ENCODE measurements at regions not wholly inside any gene's neighbourhood (a gene's known extent, or its start where the extent isn't known, plus 50 kb on each side); places are given as distances from the start of the nearest gene placed in this dataset.
"Not testable (repeated sequence)": the region's sequence is repeated elsewhere in the genome, so short reads cannot be mapped to it uniquely, and the experiment has no call there.

DNA sequence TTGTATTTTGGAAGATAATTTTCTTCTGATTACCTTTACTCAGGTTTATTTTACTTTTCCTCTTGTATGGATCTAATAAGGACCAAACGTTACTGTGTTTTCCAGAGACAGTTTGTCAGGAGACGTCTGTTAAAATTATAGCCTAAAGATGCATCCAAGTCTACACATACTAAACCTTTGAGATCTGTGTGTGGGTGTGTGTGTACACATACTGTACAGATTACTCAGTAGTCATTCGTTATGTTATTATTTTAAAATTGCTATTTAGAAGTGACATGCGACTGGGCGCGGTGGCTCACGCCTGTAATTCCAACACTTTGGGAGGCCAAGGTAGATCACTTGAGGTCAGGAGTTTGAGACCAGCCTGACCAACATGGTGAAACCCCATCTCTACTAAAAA, 51.6 kb upstream of the CNTLN start:
- DNase-seq (ENCODE audit: low spot score), result no peak

- no peak for DNase-seq (ENCODE audit: low spot score)
Observed at GRCh38 chr9:17082343-17083064, 52.3 kb upstream of the CNTLN start.

- DNase-seq (ENCODE audit: low spot score), result no peak
Observed at GRCh38 chr9:17081814-17082213, 53.0 kb upstream of the CNTLN start.

GRCh38 chr9:17081351-17081750, 53.5 kb upstream of the CNTLN start:
- DNase-seq (ENCODE audit: low spot score), result no peak

DNA sequence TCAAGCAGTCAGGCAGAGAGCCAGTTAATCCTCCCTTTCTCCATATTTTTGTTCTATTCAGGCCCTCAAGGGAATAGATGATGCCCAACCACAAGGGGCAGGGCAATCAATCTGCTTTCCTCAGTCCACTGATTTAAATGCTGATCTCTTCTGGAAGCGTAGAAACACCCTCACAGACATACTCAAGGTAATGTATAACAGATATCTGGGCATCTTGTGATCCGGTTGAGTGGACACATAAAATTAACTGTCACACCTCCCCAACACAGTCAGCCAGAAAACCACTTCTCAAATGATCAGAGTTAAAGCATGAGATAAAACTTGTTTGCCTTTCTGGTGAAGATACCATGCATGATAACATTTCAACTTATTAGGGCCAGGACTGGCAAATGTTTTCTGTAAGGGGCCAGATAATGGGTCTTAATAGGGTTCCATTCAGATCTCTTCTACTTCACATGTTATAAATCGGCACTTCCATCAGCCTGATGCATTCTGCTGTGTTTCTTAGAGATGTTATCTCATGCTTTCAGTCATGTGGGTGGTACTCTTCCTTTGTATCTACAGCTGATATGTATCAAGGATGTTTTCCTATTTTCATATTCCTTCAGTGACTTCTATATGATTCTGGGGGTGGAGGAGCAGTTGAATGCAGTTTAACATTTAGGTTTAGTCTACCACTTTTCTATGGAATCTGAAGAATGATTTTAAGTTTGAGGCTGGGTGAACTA, 58.9 kb upstream of the CNTLN start:
- DNase-seq (ENCODE audit: low spot score), result no peak

DNA sequence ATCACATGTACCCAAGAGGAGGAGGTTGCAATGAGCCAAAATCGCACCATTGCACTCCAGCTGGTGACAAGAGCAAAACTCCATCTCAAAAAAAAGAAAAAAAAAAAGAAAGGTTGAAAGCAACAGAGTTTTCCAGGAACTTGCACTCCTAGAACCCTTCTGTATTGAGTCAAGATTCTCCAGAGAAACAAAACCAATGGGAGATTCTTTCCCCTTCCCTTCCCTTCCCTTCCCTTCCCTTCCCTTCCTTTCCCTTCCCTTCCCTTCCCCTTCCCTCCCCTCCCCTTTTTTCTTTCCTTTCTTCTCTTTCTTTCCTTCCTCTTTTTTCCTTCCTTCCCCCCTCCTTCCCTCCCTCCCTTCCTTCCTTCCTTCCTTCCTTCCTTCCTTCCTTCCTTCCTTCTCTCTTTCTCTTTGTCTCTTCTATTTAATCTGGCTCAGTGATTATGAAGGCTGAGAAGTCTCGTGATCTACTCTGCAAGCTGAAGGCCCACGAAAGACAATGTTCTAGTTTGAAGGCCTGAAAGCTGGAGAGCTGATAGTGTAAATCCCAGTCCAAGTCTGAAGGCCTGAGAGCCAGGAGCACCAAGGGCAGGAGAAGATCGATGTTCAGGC, 59.6 kb upstream of the CNTLN start:
- DNase-seq (ENCODE audit: low spot score), result no peak

GRCh38 chr9:17072563-17072962, 62.3 kb upstream of the CNTLN start:
- not testable (repeated sequence) for DNase-seq (ENCODE audit: low spot score)

DNA sequence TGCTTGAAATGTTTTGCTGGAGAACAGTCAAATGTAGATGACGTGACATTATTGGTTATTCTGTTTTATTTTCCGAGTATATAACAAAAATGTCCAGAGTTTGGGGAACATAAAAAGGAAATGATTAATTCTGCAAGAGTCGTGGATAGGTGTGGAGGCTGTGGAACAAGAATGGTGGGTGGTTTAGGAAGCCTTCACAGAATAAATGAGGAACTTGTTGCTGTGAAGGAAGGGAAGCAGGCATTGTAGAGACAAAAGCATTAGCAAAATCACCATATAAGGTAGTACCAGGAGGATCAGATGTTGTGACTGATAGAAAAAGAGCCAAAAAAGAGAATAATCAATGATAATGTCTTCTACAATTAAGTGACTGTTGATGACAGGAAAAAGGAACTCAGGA, 66.2 kb upstream of the CNTLN start:
- no peak for DNase-seq (ENCODE audit: low spot score)

GRCh38 chr9:17065062-17065461, 69.8 kb upstream of the CNTLN start:
- DNase-seq (ENCODE audit: low spot score), result no peak

GRCh38 chr9:17064558-17064957, 70.3 kb upstream of the CNTLN start:
- DNase-seq (ENCODE audit: low spot score), result no peak

DNA sequence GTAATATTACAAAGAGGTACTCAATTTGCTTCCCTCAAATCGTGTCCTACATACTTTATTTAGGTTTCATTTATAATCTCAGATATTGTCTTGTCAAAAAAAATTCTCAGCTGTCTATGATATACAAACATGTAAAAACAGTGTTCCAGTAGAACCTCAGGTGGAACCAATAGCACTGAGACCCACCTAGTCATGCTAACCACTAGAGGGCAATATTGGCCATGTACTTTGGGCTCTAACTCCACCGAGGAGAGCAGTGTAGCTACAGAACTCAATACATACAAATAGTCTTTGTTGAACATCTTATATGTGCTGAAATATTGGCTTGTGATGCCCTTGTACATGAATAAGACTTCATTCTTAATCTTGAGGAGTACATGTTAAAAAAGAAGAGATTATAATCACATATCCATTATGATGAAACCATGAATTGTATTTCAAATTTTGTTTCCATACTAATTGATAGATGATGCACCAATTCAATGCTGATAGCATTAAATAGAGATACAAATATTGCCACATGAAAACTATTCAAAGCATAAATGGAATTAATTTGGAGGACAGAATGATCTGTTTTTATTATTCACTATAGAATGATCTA, 71.2 kb upstream of the CNTLN start:
- DNase-seq (ENCODE audit: low spot score), result peak; percentile 73

- DNase-seq (ENCODE audit: low spot score), result no peak
Observed at GRCh38 chr9:17062497-17062896, 72.3 kb upstream of the CNTLN start.

DNA sequence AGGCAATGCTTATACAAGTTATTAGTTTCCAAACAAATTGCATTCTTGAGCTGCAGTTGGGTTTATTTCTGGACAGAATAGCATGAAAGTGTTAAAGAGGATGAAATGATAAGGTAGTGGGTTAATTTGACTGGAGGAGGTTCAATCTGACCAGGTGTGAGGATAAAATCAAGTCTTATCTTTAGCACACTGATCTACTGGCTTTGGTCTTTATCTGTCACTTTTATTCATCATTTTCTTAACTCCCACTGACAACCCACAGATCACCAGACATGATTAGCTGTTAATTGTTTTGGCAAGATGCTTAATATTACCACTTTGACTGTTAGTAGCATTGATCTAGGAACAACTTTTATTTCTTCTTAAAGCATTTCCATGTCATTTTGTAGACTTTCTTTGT, 74.4 kb upstream of the CNTLN start:
- DNase-seq (ENCODE audit: low spot score), result no peak

DNA sequence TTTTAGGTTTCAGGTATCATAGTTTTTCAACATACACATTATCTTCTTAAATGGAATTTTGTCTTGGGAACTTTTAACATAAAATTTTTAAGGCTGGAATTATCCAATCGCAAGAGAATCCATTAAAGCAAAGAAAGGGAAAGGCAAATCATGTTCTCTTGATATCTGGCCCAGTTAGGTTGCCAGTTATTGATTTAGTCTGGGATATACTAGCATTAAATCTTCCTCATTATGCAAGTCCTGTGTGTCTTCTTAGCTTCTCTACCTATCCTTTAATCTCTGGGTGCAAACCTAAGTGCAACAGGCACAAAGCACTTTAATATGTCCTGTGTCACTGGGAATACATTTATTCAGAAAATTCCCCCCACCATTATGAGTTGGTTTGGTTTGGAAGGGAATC, 75.4 kb upstream of the CNTLN start:
- DNase-seq (ENCODE audit: low spot score), result no peak

GRCh38 chr9:17057729-17058128, 77.1 kb upstream of the CNTLN start:
- no peak for DNase-seq (ENCODE audit: low spot score)

- DNase-seq (ENCODE audit: low spot score), result no peak
Observed at GRCh38 chr9:17052626-17053025, 82.2 kb upstream of the CNTLN start.

DNA sequence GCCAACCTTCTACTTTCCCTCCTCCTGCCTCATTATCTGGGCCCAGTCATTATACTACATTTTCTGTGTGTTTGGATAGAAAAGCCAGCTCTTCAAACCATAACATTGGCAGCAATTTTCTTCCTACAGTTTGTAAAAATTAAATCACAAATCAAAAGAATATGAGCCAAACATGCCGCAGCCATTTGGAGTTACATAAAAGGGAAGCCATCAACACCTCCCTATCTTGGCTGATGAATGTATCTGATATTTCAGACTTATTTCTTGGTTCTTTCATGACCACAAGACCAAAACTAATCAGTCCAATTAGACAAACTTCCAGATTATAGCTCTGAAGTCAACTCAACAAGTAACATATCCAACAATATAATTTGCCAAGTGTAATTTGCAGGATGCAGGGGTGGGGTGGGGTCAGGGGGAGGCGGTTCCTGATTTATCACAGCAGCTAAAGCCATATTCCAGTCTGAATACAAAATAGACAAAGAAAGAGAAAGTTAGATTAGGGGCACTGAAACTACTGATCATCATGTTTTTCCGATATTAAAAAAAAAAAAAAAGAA, 89.4 kb upstream of the CNTLN start:
- DNase-seq (ENCODE audit: low spot score), result no peak

GRCh38 chr9:17031546-17031945, 103.3 kb upstream of the CNTLN start:
- DNase-seq (ENCODE audit: low spot score), result no peak

DNA sequence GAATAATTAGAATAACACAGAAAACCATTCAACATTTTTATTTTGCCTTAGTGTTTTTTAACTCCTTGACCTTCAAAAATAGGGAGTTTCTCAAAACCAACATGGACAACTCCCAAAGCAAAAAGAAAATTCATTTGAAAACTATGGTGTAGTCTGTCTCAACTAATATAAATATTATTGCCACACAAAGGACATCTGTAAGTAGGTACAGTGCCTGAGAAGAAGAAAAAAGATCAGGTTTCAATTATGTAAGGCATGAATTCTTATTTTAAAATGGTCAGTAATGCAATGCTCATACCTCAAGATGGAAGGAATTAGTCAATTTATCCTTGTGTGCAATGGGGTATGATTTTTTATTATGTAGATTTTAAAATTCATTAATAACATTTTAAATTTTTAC, 109.6 kb upstream of the CNTLN start:
- no peak for DNase-seq (ENCODE audit: low spot score)

- DNase-seq (ENCODE audit: low spot score), result no peak
Observed at GRCh38 chr9:17024129-17024528, 110.7 kb upstream of the CNTLN start.

GRCh38 chr9:17021387-17021970, 113.4 kb upstream of the CNTLN start:
- no peak for DNase-seq (ENCODE audit: low spot score)

DNA sequence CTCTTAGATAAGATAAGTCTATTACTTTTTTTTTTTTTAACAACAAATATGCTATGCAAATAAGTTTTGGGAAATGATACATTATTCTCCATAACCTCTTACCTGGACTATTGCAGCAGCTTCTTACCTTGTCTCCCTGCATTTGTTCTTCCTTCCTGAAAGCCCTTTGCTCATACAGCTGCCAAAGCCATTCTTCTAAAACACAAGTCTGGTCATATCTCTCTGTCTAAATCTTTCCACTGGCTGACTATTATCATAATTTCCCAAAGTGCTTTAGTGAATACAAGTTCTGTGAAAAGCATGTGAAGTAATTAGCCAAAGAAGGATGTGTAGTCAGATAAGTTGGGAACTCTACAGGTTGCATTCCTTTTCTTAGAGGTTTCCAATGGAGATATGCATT, 115.4 kb upstream of the CNTLN start:
- no peak for DNase-seq (ENCODE audit: low spot score)

Measured in RKO (cell line).